ENCODE measurements at regions not wholly inside any gene's neighbourhood (a gene's known extent, or its start where the extent isn't known, plus 50 kb on each side); places are given as distances from the start of the nearest gene placed in this dataset.

DNA sequence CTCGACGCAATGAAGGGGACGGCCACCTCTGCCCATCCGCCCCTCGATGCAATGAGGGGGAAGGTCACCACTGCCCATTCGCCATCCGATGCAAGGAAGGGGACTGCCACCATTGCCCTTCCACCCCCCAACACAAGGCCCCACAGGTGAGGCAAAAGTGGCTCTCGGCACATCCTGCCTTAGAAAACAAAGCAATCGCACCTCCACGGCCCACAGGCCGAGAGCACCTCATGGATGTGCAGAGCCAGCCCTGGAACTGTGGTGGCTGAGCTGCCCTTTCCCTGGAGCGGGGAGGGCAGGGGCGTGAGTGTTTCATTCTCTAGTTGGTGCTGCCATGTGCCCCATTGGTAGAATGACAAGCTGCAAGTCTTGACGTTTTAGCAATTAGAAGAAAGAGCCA, 320.6 kb upstream of the SALL3 start:
- H4K8ac ChIP-seq (ENCODE audit: low read depth, low read length): no peak overlapping the region
- H3K27ac ChIP-seq (replicated peaks; ENCODE audit: low read length): no peak overlapping the region
- H3K4me1 ChIP-seq (ENCODE audit: control insufficient read depth in 2 of 2, insufficient read depth in 1 of 2, low read depth in 1 of 2, low read length in 2 of 2): no peaks in the 10 kb centered on the region
- no peak overlapping the region for H4K91ac ChIP-seq (ENCODE audit: low read depth, low read length, poor library complexity)
- peak overlapping the region in 1 of 2 donors; percentile 16 for H3K4me3 ChIP-seq (ENCODE audit: low read length in 2 of 2)
- peak overlapping the region; percentile 4 for H2BK5ac ChIP-seq (ENCODE audit: low read length)
- H3K4ac ChIP-seq (ENCODE audit: low read length): no peak overlapping the region
- peaks cover 3% of the 10 kb centered on the region for H3K79me1 ChIP-seq (ENCODE audit: low read depth, low read length)
- peaks cover 0 to 7% of the 10 kb centered on the region in 2 donors for H3K9me3 ChIP-seq (replicated peaks in 1 of 2; ENCODE audit: control insufficient read depth in 2 of 2, insufficient read depth in 1 of 2, low read depth in 1 of 2, low read length in 2 of 2)
- H3K23ac ChIP-seq (ENCODE audit: low read depth, low read length, poor library complexity): peak overlapping the region; percentile 34
- no peak overlapping the region for H2BK12ac ChIP-seq (ENCODE audit: low read length)
- H2BK120ac ChIP-seq (ENCODE audit: low read depth, low read length): no peak overlapping the region
- H3K4me2 ChIP-seq (ENCODE audit: insufficient read depth, low read length, poor library complexity, severe bottlenecking): no peak overlapping the region
- H3K27me3 ChIP-seq (ENCODE audit: control insufficient read depth in 3 of 3, insufficient read depth in 3 of 3, low read depth in 1 of 3, low read length in 3 of 3): no peaks in the 10 kb centered on the region
- WGBS, 2 donors (ENCODE audit: extremely low coverage in 2 of 2, insufficient read length in 2 of 2, insufficient replicate concordance in 1 of 2): no CpG with 5 or more reads among the region's 14 CpGs
- H2AFZ ChIP-seq (ENCODE audit: low read length): no peak overlapping the region
- H3K36me3 ChIP-seq (replicated peaks in 1 of 2; ENCODE audit: control insufficient read depth in 2 of 2, insufficient read depth in 2 of 2, low read length in 2 of 2): no peaks in the 10 kb centered on the region
- H3K18ac ChIP-seq (ENCODE audit: low read length): peak overlapping the region; percentile 44
- H2AK5ac ChIP-seq (ENCODE audit: low read depth, low read length): peak overlapping the region; percentile 53
- no peak overlapping the region for H3K14ac ChIP-seq (ENCODE audit: low read length)
- no peak for DNase-seq (ENCODE audit: low spot score)
- no peak overlapping the region for H3K9ac ChIP-seq (ENCODE audit: low read depth, low read length, poor library complexity)
- no peak overlapping the region for H2BK15ac ChIP-seq (ENCODE audit: low read length)

DNA sequence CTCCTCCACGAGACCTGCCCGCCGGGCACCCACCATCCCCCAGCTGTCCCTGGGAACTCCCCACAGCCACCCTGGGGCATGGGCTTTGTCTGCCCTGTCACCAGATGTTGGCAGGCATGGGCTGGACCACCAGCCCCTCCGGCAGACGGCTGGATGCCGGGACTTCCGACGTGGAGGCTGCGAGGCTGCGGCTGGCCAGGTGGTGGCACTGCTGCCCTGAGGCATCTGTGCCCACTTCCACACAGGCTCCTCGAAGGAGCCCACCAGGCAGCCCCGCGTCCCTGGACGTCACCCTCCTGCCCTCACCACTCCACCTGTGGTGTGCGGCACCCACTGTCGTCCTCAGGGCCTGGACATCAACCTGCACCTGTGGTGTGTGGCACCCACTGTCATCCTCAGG, 319.9 kb upstream of the SALL3 start:
- no peaks in the 10 kb centered on the region for H3K4me1 ChIP-seq (ENCODE audit: control insufficient read depth in 2 of 2, insufficient read depth in 1 of 2, low read depth in 1 of 2, low read length in 2 of 2)
- H3K18ac ChIP-seq (ENCODE audit: low read length): peak overlapping the region; percentile 71
- peaks cover 0 to 7% of the 10 kb centered on the region in 2 donors for H3K9me3 ChIP-seq (replicated peaks in 1 of 2; ENCODE audit: control insufficient read depth in 2 of 2, insufficient read depth in 1 of 2, low read depth in 1 of 2, low read length in 2 of 2)
- H2BK15ac ChIP-seq (ENCODE audit: low read length): peak overlapping the region; percentile 75
- H2AFZ ChIP-seq (ENCODE audit: low read length): no peak overlapping the region
- peak overlapping the region; percentile 65 for H3K23ac ChIP-seq (ENCODE audit: low read depth, low read length, poor library complexity)
- peak overlapping the region; percentile 97 for H2BK12ac ChIP-seq (ENCODE audit: low read length)
- H2BK120ac ChIP-seq (ENCODE audit: low read depth, low read length): no peak overlapping the region
- H2BK5ac ChIP-seq (ENCODE audit: low read length): no peak overlapping the region
- peaks cover 3% of the 10 kb centered on the region for H3K79me1 ChIP-seq (ENCODE audit: low read depth, low read length)
- H3K27me3 ChIP-seq (ENCODE audit: control insufficient read depth in 3 of 3, insufficient read depth in 3 of 3, low read depth in 1 of 3, low read length in 3 of 3): no peaks in the 10 kb centered on the region
- WGBS, 2 donors (ENCODE audit: extremely low coverage in 2 of 2, insufficient read length in 2 of 2, insufficient replicate concordance in 1 of 2): no CpG with 5 or more reads among the region's 16 CpGs
- no peak overlapping the region for H3K27ac ChIP-seq (replicated peaks; ENCODE audit: low read length)
- H3K36me3 ChIP-seq (replicated peaks in 1 of 2; ENCODE audit: control insufficient read depth in 2 of 2, insufficient read depth in 2 of 2, low read length in 2 of 2): no peaks in the 10 kb centered on the region
- no peak overlapping the region for H3K4ac ChIP-seq (ENCODE audit: low read length)
- H4K91ac ChIP-seq (ENCODE audit: low read depth, low read length, poor library complexity): no peak overlapping the region
- peak overlapping the region; percentile 60 for H3K9ac ChIP-seq (ENCODE audit: low read depth, low read length, poor library complexity)
- DNase-seq (ENCODE audit: low spot score): peak; percentile 14
- H3K14ac ChIP-seq (ENCODE audit: low read length): peak overlapping the region; percentile 89
- peak overlapping the region in 1 of 2 donors; percentile 60 for H3K4me3 ChIP-seq (ENCODE audit: low read length in 2 of 2)
- H2AK5ac ChIP-seq (ENCODE audit: low read depth, low read length): peak overlapping the region; percentile 81
- H4K8ac ChIP-seq (ENCODE audit: low read depth, low read length): no peak overlapping the region
- no peak overlapping the region for H3K4me2 ChIP-seq (ENCODE audit: insufficient read depth, low read length, poor library complexity, severe bottlenecking)

DNA sequence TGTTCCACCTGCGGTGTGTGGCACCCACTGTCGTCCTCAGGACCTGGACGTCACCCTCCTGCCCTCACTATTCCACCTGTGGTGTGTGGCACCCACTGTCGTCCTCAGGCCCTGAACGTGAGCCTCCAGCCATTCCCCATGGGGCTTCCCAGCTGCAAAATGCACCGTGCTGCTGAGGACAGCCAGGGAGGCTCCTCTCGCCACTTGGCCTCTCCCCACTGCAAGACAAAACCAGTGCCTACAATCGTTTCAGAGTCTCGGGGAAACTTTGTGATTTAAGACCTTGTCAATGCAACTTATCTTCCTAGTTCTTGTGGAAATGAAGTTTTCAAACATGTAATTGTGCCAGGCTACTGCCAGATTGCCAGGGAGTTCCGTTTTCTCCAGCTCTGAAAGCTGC, 319.3 kb upstream of the SALL3 start:
- no peak overlapping the region for H2AFZ ChIP-seq (ENCODE audit: low read length)
- peak overlapping the region; percentile 65 for H3K23ac ChIP-seq (ENCODE audit: low read depth, low read length, poor library complexity)
- H3K4me1 ChIP-seq (ENCODE audit: control insufficient read depth in 2 of 2, insufficient read depth in 1 of 2, low read depth in 1 of 2, low read length in 2 of 2): no peaks in the 10 kb centered on the region
- H3K79me1 ChIP-seq (ENCODE audit: low read depth, low read length): peaks cover 3% of the 10 kb centered on the region
- H4K91ac ChIP-seq (ENCODE audit: low read depth, low read length, poor library complexity): no peak overlapping the region
- no peak overlapping the region for H3K27ac ChIP-seq (replicated peaks; ENCODE audit: low read length)
- H2BK120ac ChIP-seq (ENCODE audit: low read depth, low read length): no peak overlapping the region
- H3K9ac ChIP-seq (ENCODE audit: low read depth, low read length, poor library complexity): peak overlapping the region; percentile 60
- H3K9me3 ChIP-seq (replicated peaks in 1 of 2; ENCODE audit: control insufficient read depth in 2 of 2, insufficient read depth in 1 of 2, low read depth in 1 of 2, low read length in 2 of 2): peaks cover 0 to 6% of the 10 kb centered on the region in 2 donors
- peak overlapping the region; percentile 97 for H2BK12ac ChIP-seq (ENCODE audit: low read length)
- no CpG with 5 or more reads among the region's 10 CpGs for whole genome bisulfite sequencing, 2 donors (ENCODE audit: extremely low coverage in 2 of 2, insufficient read length in 2 of 2, insufficient replicate concordance in 1 of 2)
- peak overlapping the region; percentile 89 for H3K14ac ChIP-seq (ENCODE audit: low read length)
- peak overlapping the region; percentile 77 for H3K18ac ChIP-seq (ENCODE audit: low read length)
- H2BK5ac ChIP-seq (ENCODE audit: low read length): no peak overlapping the region
- peak overlapping the region; percentile 75 for H2BK15ac ChIP-seq (ENCODE audit: low read length)
- peak overlapping the region in 1 of 2 donors; percentile 60 for H3K4me3 ChIP-seq (ENCODE audit: low read length in 2 of 2)
- no peak for DNase-seq (ENCODE audit: low spot score)
- H4K8ac ChIP-seq (ENCODE audit: low read depth, low read length): no peak overlapping the region
- H3K36me3 ChIP-seq (replicated peaks in 1 of 2; ENCODE audit: control insufficient read depth in 2 of 2, insufficient read depth in 2 of 2, low read length in 2 of 2): no peaks in the 10 kb centered on the region
- H3K4me2 ChIP-seq (ENCODE audit: insufficient read depth, low read length, poor library complexity, severe bottlenecking): no peak overlapping the region
- H2AK5ac ChIP-seq (ENCODE audit: low read depth, low read length): peak overlapping the region; percentile 81
- no peaks in the 10 kb centered on the region for H3K27me3 ChIP-seq (ENCODE audit: control insufficient read depth in 3 of 3, insufficient read depth in 3 of 3, low read depth in 1 of 3, low read length in 3 of 3)
- H3K4ac ChIP-seq (ENCODE audit: low read length): no peak overlapping the region

DNA sequence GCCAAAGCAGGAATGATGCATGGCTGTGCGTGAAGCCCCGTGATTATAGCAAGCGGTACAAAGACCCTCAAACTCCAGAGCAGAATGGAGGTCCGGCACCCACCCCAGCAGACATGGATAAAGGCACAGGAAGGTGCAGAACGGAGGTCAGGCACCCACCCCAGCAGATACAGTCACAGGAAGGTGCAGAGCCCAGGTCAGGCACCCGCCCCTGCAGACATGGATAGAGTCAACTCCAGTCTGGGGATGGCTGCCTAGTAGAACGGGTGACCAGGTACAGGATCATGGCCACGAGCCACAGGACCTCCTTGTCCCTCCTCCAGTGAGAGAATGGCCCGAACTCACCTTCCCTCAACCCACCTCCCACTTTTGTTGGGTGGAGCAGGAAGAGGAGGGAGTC, 318.3 kb upstream of the SALL3 start:
- H2BK5ac ChIP-seq (ENCODE audit: low read length): no peak overlapping the region
- no peak overlapping the region for H3K18ac ChIP-seq (ENCODE audit: low read length)
- H3K23ac ChIP-seq (ENCODE audit: low read depth, low read length, poor library complexity): no peak overlapping the region
- H3K36me3 ChIP-seq (replicated peaks in 1 of 2; ENCODE audit: control insufficient read depth in 2 of 2, insufficient read depth in 2 of 2, low read length in 2 of 2): no peaks in the 10 kb centered on the region
- no peak overlapping the region for H4K8ac ChIP-seq (ENCODE audit: low read depth, low read length)
- H3K4me3 ChIP-seq (ENCODE audit: low read length in 2 of 2): no peak overlapping the region
- H2BK15ac ChIP-seq (ENCODE audit: low read length): no peak overlapping the region
- no peak overlapping the region for H3K4me2 ChIP-seq (ENCODE audit: insufficient read depth, low read length, poor library complexity, severe bottlenecking)
- H3K4ac ChIP-seq (ENCODE audit: low read length): no peak overlapping the region
- no peak overlapping the region for H2BK120ac ChIP-seq (ENCODE audit: low read depth, low read length)
- DNase-seq (ENCODE audit: low spot score): no peak
- H3K14ac ChIP-seq (ENCODE audit: low read length): no peak overlapping the region
- H3K27me3 ChIP-seq (ENCODE audit: control insufficient read depth in 3 of 3, insufficient read depth in 3 of 3, low read depth in 1 of 3, low read length in 3 of 3): no peaks in the 10 kb centered on the region
- H2AK5ac ChIP-seq (ENCODE audit: low read depth, low read length): peak overlapping the region; percentile 26
- H4K91ac ChIP-seq (ENCODE audit: low read depth, low read length, poor library complexity): no peak overlapping the region
- no peak overlapping the region for H3K27ac ChIP-seq (replicated peaks; ENCODE audit: low read length)
- peak overlapping the region; percentile 22 for H3K9ac ChIP-seq (ENCODE audit: low read depth, low read length, poor library complexity)
- no peak overlapping the region for H2BK12ac ChIP-seq (ENCODE audit: low read length)
- H3K4me1 ChIP-seq (ENCODE audit: control insufficient read depth in 2 of 2, insufficient read depth in 1 of 2, low read depth in 1 of 2, low read length in 2 of 2): no peaks in the 10 kb centered on the region
- peaks cover 0 to 1% of the 10 kb centered on the region in 2 donors for H3K9me3 ChIP-seq (replicated peaks in 1 of 2; ENCODE audit: control insufficient read depth in 2 of 2, insufficient read depth in 1 of 2, low read depth in 1 of 2, low read length in 2 of 2)
- H3K79me1 ChIP-seq (ENCODE audit: low read depth, low read length): peaks cover 3% of the 10 kb centered on the region
- no peak overlapping the region for H2AFZ ChIP-seq (ENCODE audit: low read length)
- no CpG with 5 or more reads among the region's 9 CpGs for WGBS, 2 donors (ENCODE audit: extremely low coverage in 2 of 2, insufficient read length in 2 of 2, insufficient replicate concordance in 1 of 2)

All from neuronal stem cell (in vitro differentiated cells).